PFSK-1 (cell line): ENCODE measurements at regions not wholly inside any gene's neighbourhood (a gene's known extent, or its start where the extent isn't known, plus 50 kb on each side); places are given as distances from the start of the nearest gene placed in this dataset.

Source experiments
- FOXP2 ChIP-seq: optimal IDR thresholded peaks from 2 replicates; pipeline ENCODE3; 2011; ENCODE audit warnings: borderline replicate concordance, control low read depth, inconsistent platforms; ENCODE audit not compliant: insufficient read depth; ENCODE audit errors: extremely low read length, extremely low read depth
- POLR2AphosphoS5 ChIP-seq: IDR thresholded peaks from 2 replicates; pipeline ENCODE4 v1.6.1; 2012; ENCODE audit warnings: low read depth, mild to moderate bottlenecking, control low read depth, low read length, moderate library complexity
- REST ChIP-seq, 2 experiments: IDR thresholded peaks; 2 replicates each; pipeline versions ENCODE4 v1.6.1 to v1.8.0; 2011 to 2012; ENCODE audit warnings: low read depth in 2 of 2, low read length in 2 of 2, control low read depth in 1 of 2, inconsistent platforms in 1 of 2, mild to moderate bottlenecking in 1 of 2, moderate library complexity in 1 of 2; ENCODE audit not compliant: insufficient read depth in 1 of 2
- SIN3A ChIP-seq: IDR thresholded peaks from 2 replicates; pipeline ENCODE4 v1.6.1; 2012; ENCODE audit warnings: mild to moderate bottlenecking, low read length, moderate library complexity, borderline replicate concordance; ENCODE audit not compliant: insufficient read depth
- TAF1 ChIP-seq: IDR thresholded peaks from 2 replicates; pipeline ENCODE4 v1.6.1; 2012; ENCODE audit warnings: low read length, control low read depth, borderline replicate concordance; ENCODE audit not compliant: insufficient read depth

DNA sequence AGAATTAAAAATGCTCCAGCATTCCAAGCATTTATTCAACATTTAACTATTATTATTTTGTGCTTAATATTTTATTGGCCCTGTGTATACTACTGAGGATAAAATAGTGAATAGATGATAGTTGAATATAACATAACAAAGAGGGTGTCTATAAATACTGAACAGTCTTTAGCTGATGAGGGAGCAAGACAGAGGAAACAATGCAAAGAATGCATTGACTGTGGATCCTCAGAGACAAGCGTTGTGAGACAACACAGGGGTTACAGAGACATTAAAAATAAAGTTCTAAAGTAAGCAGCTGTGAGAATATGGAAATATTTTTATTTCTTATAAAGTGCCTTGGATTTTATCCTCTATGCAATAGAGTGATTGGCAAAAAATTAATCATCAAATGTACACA is 1133.1 kb downstream of the PLA2G4A start:
- TF ChIP-seq REST (IDR thresholded peaks at IDR 0.05; ENCODE audit: insufficient read depth in 1 of 2, low read depth in 2 of 2, low read length in 2 of 2) (no peak), SIN3A (no peak), TAF1 (no peak), FOXP2 (no peak), POLR2AphosphoS5 (no peak)

DNA sequence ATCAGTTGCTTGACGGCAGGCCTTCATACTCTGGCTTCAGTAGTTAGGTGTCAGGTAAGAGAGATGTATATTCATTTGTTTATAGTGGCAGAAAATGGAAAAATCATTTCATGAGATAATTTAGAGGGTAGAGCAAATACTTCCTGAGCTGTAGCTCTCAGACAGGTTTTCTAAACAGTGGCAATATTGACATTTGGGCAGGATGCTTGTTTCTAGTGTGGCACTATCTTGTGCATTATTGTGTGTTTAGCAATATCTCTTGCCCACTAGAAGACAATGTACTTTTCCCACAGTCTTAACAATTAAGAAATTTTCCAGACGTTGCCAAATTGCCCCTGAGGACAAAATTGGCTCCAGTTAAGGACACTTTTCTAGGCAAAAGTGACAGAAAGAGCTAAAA is 1143.1 kb downstream of the PLA2G4A start:
- TF ChIP-seq TAF1 (no peak), SIN3A (no peak), FOXP2 (no peak), POLR2AphosphoS5 (no peak), REST (IDR thresholded peaks at IDR 0.05; ENCODE audit: insufficient read depth in 1 of 2, low read depth in 2 of 2, low read length in 2 of 2) (no peak)

DNA sequence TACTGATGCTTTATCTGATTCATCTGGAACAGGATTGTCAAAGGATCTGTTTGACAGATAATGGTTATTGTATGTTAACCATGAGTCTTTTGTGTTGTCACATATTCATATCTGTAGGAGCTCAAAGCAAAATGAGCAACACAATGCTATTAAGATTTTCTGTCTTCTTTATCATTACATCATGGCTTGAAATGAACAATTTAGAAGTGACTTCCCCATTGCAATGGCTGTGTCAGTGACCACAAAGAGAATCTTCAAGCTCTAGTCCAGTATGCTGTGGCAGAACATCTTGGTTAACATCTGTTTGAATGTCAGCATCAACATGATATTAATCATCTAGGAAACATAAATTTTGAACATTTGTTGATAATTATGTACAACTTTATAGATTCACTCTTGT is 1148.5 kb downstream of the PLA2G4A start:
- TF ChIP-seq REST (IDR thresholded peaks at IDR 0.05; ENCODE audit: insufficient read depth in 1 of 2, low read depth in 2 of 2, low read length in 2 of 2) (no peak), POLR2AphosphoS5 (no peak), SIN3A (no peak), FOXP2 (no peak), TAF1 (no peak)

DNA sequence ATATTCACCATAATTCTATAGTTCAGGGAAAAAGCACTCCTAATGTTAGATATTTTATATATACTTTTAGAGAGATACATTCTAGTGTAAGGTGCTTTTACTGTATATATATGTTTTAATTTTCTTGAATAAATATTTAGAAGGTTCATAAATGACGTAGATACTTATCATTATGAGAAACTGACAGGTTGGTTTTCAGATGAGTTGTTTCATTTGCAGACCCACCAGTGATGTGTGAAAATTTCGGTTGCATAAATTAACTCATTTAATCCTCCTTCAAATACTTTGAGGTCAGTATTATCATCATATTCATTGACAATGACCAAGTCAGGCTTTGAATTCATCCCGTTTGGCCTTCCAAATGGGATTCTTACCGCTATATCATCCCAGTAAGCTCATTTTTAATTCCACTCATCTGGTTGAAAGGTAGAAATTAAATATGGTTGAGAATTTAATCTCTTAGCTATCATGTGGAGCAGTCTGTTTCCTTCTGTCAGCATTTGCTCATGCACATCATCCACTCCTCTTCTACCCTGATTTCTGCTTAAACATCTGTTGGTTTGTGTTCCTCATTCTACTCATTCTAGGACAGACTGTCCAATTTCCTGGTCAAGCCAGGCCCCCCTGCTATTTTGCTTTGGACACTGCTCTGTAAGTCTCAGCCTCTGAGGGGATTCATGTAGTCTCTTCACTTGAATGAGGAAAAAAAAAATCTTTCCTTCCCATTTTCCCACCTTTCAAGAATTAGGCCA is 1156.6 kb downstream of the PLA2G4A start:
- TF ChIP-seq SIN3A (no peak), REST (IDR thresholded peaks at IDR 0.05; ENCODE audit: insufficient read depth in 1 of 2, low read depth in 2 of 2, low read length in 2 of 2) (no peak), FOXP2 (no peak), POLR2AphosphoS5 (no peak), TAF1 (no peak)
